D721Med (cell line): ENCODE measurements at regions not wholly inside any gene's neighbourhood (a gene's known extent, or its start where the extent isn't known, plus 50 kb on each side); places are given as distances from the start of the nearest gene placed in this dataset.

Experiments used
- DNase-seq: peaks from one replicate; pipeline ENCODE4 v3.0.0; 2011; ENCODE audit warnings: low spot score; ENCODE audit not compliant: insufficient read length
- FAIRE-seq: peaks from 2 replicates; lab custom pipeline; 2011; peaks lifted over from hg19 to GRCh38; lab: Jason Lieb, UNC
- CTCF ChIP-seq: IDR thresholded peaks from 2 replicates; pipeline ENCODE4 v1.5.1; 2012; ENCODE audit warnings: mild to moderate bottlenecking, control low read depth; ENCODE audit not compliant: insufficient read depth; ENCODE audit errors: missing control alignments

- TF ChIP-seq CTCF = no peak
- FAIRE-seq (no peak), DNase-seq (no peak)
These were observed 69.1 kb upstream of the SSTR1 start for GRCh38 chr14:38138473-38139138.

GRCh38 chr14:38139926-38140325 lies 67.8 kb upstream of the SSTR1 start:
- no peak for TF ChIP-seq CTCF
- DNase-seq (no peak), FAIRE-seq (no peak)

- TF ChIP-seq CTCF = no peak
- FAIRE-seq (no peak), DNase-seq (no peak)
These were observed 64.5 kb upstream of the SSTR1 start for GRCh38 chr14:38143170-38143569.

- no peak for TF ChIP-seq CTCF
- DNase-seq (no peak), FAIRE-seq (no peak)
These were observed 63.8 kb upstream of the SSTR1 start for GRCh38 chr14:38143659-38144505.

- no peak for FAIRE-seq
- DNase-seq = no peak
- no peak for TF ChIP-seq CTCF
These were observed 62.6 kb upstream of the SSTR1 start for GRCh38 chr14:38145142-38145541.

GRCh38 chr14:38150075-38150474 lies 57.6 kb upstream of the SSTR1 start:
- DNase-seq (no peak), FAIRE-seq (no peak)
- no peak for TF ChIP-seq CTCF
